ENCODE measurements at regions not wholly inside any gene's neighbourhood (a gene's known extent, or its start where the extent isn't known, plus 50 kb on each side); places are given as distances from the start of the nearest gene placed in this dataset.

DNA sequence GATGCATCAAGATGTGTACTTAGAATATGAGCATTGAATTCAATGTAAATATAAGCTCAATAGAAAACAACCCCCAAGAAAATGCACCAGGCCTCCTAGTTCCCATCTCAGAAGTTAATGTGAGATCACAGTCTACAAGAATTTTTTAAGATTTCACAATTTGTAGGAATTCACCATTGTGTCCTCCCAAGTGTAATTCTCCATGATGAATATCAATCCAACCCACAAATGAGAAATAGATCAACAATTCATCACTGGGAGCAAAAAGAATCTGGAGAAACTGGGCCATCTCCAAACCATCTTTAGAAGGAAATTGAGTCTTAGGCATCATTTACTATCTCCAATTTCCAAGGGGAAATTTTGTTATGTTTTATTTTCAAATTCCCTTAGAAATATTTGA, 310.5 kb upstream of the GOT2 start:
- Histone ChIP-seq H3K79me2 (ENCODE audit: low read length) (no peaks in the 10 kb centered on the region), H3K36me3 (ENCODE audit: low read depth, low read length) (no peaks in the 10 kb centered on the region), H3K4me2 (ENCODE audit: low read length) (no peak overlapping the region), H3K9ac (ENCODE audit: low read length) (no peak overlapping the region), H3K9me3 (ENCODE audit: low read length) (no peaks in the 10 kb centered on the region), H3K4me3 (ENCODE audit: low read length) (no peak overlapping the region), H2AFZ (ENCODE audit: low read length) (no peak overlapping the region), H3K9me2 (replicated peaks; ENCODE audit: low read length) (no peaks in the 10 kb centered on the region), H3K27ac (ENCODE audit: low read length) (no peak overlapping the region), H3K4me1 (ENCODE audit: insufficient read depth, low read length) (no peaks in the 10 kb centered on the region), H3K27me3 (ENCODE audit: low read length) (no peaks in the 10 kb centered on the region), H3F3A (ENCODE audit: low read length, unreplicated experiment) (no peaks in the 10 kb centered on the region), H4K20me1 (ENCODE audit: low read length) (no peaks in the 10 kb centered on the region)
- no peak for ATAC-seq
- ChIA-PET POLR2A (ENCODE audit: unreplicated experiment) (no interaction called here), CTCF (no interaction called here)
- TF ChIP-seq, protein P1, sequence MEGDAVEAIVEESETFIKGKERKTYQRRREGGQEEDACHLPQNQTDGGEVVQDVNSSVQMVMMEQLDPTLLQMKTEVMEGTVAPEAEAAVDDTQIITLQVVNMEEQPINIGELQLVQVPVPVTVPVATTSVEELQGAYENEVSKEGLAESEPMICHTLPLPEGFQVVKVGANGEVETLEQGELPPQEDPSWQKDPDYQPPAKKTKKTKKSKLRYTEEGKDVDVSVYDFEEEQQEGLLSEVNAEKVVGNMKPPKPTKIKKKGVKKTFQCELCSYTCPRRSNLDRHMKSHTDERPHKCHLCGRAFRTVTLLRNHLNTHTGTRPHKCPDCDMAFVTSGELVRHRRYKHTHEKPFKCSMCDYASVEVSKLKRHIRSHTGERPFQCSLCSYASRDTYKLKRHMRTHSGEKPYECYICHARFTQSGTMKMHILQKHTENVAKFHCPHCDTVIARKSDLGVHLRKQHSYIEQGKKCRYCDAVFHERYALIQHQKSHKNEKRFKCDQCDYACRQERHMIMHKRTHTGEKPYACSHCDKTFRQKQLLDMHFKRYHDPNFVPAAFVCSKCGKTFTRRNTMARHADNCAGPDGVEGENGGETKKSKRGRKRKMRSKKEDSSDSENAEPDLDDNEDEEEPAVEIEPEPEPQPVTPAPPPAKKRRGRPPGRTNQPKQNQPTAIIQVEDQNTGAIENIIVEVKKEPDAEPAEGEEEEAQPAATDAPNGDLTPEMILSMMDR (conservative IDR thresholded peaks at IDR 0.05; ENCODE audit: low read depth, low read length), result no peak
- TF ChIP-seq EZH2phosphoT487 (IDR thresholded peaks at IDR 0.05; ENCODE audit: borderline replicate concordance, low read length) (no peak), EZH2 (IDR thresholded peaks at IDR 0.05; ENCODE audit: low read length, unreplicated experiment) (no peak)
- BruUV-seq (replicated peaks), result no TSS peak
- intact Hi-C loops (cut with micrococcal nuclease), result no loop called here
- DNase-seq, result no peak

DNA sequence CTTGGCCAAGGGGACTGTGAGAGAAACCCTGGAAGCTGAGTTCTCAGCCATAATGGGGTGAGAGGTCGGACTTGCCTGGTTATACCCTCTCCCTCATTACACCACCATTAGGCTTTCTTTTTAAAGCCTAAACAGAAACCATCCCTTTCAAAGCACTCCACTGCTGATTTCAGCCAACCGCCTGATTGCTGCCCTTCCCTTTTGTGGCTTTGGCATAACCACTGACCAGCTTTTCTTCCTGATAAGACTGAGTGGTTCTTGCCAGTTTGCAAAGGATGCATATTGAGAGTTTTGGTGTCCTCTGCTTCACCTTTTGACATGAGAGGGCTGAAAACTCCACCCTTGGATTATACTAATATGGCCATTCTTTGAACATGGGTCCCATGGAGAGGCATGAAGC, 308.2 kb upstream of the GOT2 start:
- Histone ChIP-seq H3K27me3 (ENCODE audit: low read length) (no peaks in the 10 kb centered on the region), H3K79me2 (ENCODE audit: low read length) (no peaks in the 10 kb centered on the region), H3K36me3 (ENCODE audit: low read depth, low read length) (no peaks in the 10 kb centered on the region), H3K9me3 (ENCODE audit: low read length) (no peaks in the 10 kb centered on the region), H3K4me2 (ENCODE audit: low read length) (no peak overlapping the region), H3K4me3 (ENCODE audit: low read length) (no peak overlapping the region), H3K9ac (ENCODE audit: low read length) (no peak overlapping the region), H4K20me1 (ENCODE audit: low read length) (no peaks in the 10 kb centered on the region), H2AFZ (ENCODE audit: low read length) (no peak overlapping the region), H3K4me1 (ENCODE audit: insufficient read depth, low read length) (no peaks in the 10 kb centered on the region), H3K9me2 (replicated peaks; ENCODE audit: low read length) (no peaks in the 10 kb centered on the region), H3F3A (ENCODE audit: low read length, unreplicated experiment) (no peaks in the 10 kb centered on the region), H3K27ac (ENCODE audit: low read length) (no peak overlapping the region)
- DNase-seq (no peak), ATAC-seq (no peak)
- TF ChIP-seq, protein P1 (conservative IDR thresholded peaks at IDR 0.05; ENCODE audit: low read depth, low read length), result no peak
- TF ChIP-seq EZH2phosphoT487 (IDR thresholded peaks at IDR 0.05; ENCODE audit: borderline replicate concordance, low read length) (no peak), EZH2 (IDR thresholded peaks at IDR 0.05; ENCODE audit: low read length, unreplicated experiment) (no peak)
- CTCF ChIA-PET, result no interaction called here
- intact Hi-C loops (cut with micrococcal nuclease), result no loop called here
- no TSS peak for BruUV-seq (replicated peaks)
- POLR2A ChIA-PET (ENCODE audit: unreplicated experiment), result no interaction called here

DNA sequence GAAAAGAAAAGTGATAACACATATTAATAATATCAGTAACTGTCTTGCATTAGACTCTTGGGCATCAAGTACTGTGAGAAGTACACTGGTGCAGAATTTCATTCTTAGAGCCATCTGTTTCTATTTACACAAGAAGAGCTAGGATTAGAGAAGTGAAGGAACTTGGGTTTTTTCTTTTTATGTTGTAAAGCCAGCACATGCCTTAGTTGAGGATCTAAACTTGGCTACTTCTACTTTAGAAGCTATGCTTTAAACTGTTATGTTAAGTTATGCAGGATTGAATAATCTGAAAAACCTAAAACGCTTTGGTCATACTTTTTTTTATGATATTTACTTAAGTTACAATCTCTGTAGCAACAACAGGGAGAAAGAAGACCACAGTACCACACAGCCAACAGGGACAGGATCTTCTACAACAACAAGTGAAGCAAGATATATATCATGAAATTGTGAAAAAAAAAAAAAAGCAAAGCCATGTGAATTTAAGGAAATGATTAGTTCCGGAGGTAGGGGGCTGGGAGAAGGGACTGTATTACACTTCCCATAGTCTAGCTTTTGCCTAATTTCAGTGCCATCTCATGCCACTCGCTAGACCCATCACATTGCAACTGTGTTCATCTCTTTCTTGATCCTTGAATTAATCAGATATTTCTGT, 305.1 kb upstream of the GOT2 start:
- Histone ChIP-seq H3K79me2 (ENCODE audit: low read length) (no peaks in the 10 kb centered on the region), H2AFZ (ENCODE audit: low read length) (no peak overlapping the region), H3K4me2 (ENCODE audit: low read length) (no peak overlapping the region), H3K4me1 (ENCODE audit: insufficient read depth, low read length) (no peaks in the 10 kb centered on the region), H3K27me3 (ENCODE audit: low read length) (no peaks in the 10 kb centered on the region), H3K9me3 (ENCODE audit: low read length) (no peaks in the 10 kb centered on the region), H3K4me3 (ENCODE audit: low read length) (no peak overlapping the region), H3K27ac (ENCODE audit: low read length) (no peak overlapping the region), H4K20me1 (ENCODE audit: low read length) (no peaks in the 10 kb centered on the region), H3K9ac (ENCODE audit: low read length) (no peak overlapping the region), H3F3A (ENCODE audit: low read length, unreplicated experiment) (no peaks in the 10 kb centered on the region), H3K36me3 (ENCODE audit: low read depth, low read length) (no peaks in the 10 kb centered on the region), H3K9me2 (replicated peaks; ENCODE audit: low read length) (no peaks in the 10 kb centered on the region)
- TF ChIP-seq, protein P1 (conservative IDR thresholded peaks at IDR 0.05; ENCODE audit: low read depth, low read length), result no peak
- TF ChIP-seq EZH2phosphoT487 (IDR thresholded peaks at IDR 0.05; ENCODE audit: borderline replicate concordance, low read length), result no peak
- TF ChIP-seq EZH2 (IDR thresholded peaks at IDR 0.05; ENCODE audit: low read length, unreplicated experiment), result no peak
- ChIA-PET POLR2A (ENCODE audit: unreplicated experiment) (no interaction called here), CTCF (no interaction called here)
- DNase-seq (no peak), ATAC-seq (no peak)
- no TSS peak for BruUV-seq (replicated peaks)
- intact Hi-C loops (cut with micrococcal nuclease), result no loop called here

Data from PC-3 (cell line).